ENCODE measurements at regions not wholly inside any gene's neighbourhood (a gene's known extent, or its start where the extent isn't known, plus 50 kb on each side); places are given as distances from the start of the nearest gene placed in this dataset.

DNA sequence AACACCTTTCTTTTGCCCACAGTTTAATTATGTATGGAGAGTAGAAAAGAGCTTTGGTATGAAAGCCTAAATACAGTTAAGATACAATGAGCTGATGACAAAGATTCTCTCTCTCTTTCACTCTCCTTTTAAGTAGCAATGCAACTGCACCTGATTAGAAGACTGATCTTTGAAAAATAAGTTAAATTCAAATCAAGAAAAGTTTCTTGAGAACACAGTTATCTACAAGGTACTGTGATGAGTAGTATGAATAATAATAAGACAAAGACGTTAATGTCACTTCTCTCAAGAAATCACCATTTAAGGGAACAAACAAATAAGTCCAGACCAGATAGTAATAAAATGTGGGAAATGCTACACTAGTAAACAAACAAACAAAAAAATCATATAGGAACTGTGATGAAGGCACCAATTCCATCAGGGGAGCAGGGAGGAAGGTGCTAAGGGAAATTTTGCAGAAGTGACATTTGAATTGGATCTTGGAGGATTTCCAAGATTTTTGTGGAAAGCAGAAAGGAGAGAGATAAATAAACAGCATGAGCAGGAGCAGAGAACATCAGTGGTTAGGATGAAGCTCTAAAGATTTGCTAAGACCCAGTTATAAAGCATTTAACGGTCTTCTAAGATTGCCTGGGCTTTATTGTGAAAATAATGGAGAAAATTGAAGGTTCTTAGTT lies 65.2 kb upstream of the STK38L start:
- DNase-seq (ENCODE audit: low spot score) (no peak), ATAC-seq (no peak)
- intact Hi-C loops (cut with DNase I), result no loop called here

DNA sequence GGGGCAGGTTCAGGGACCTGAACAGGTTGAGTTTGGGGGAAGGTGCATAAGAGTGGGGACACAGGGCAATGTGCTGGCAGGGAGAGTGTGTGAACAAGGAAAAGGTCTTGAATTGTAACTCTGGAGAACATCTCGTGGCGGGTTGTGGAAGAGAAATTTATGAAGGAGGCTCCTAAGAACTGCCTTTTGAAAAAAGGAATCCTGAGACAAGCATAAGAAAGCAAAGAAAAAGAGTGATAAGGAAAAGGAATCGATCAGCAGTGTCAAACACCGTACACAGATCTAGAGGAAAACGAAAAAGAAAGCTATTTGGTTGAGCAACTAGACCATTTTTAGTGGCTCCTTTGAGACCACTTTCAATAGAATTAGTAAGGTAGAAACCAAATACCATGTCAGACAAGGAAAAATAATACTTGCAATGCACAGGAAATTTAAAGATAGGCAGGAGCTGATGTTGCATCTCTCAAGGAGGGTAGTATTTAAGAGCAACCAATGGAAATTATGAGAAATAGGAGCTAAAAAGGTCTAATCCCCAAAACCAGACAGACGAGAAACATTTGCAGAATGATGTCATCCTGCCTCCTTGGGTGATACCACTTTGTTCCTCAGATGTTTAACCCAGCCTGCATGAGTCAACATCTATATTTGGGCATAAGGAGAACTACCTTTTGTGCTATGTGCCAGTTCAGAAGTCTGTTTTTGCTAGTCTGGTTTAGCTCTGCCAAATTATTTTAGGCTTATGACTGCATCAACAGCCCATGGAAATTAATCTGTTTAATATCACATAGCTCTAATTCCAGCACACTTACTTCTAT lies 64.5 kb upstream of the STK38L start:
- peak; percentile 67 for ATAC-seq
- no peak for DNase-seq (ENCODE audit: low spot score)
- intact Hi-C loops (cut with DNase I), result no loop called here

DNA sequence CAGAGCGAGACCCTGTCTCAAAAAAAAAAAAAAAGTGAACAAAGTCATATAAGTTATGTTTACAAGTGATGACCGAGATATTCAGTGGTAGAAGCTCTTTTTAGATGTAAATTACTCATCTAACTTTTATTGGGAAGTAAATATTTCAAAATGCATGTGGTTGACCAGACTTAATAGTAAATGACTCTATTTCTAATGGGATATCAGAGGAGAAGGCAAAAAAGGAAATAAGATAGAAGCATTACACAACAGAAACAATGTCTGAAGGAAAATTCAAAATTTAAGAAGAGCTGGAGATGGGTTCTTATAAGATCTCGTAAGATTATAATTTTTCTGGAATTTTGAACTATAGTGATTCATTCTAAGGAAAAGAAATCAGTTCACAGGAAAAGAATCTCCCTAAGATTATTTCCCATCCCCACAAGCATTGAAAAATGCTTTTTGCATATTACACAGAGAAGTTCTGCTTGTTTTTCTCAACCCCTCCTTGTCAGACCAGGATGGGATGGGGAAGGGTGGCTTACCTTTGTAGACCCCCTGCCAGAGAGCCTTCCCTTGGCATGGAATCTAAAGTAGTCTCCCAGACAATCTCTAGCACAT lies 63.1 kb upstream of the STK38L start:
- no peak for ATAC-seq
- DNase-seq (ENCODE audit: low spot score), result no peak
- intact Hi-C loops (cut with DNase I), result no loop called here

DNA sequence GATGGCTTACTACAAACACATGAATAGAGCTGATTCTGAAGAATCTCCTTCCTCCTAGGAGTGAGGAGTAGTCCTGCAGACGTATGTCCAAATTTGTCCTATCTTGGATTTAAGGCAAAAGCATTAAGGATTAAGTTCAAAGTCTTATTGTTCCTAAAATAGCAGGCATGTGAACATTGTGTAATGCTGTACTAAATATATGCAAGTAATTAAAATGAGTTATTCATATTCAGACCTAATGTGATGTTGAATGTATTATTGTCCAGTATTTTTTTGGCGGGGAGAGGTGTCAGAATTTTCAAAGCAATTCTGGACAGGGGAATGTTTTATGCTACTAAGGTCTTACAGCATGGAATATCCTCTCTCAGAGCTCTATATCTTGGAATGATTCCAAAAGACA lies 60.7 kb upstream of the STK38L start:
- ATAC-seq (no peak), DNase-seq (ENCODE audit: low spot score) (no peak)
- intact Hi-C loops (cut with DNase I), result no loop called here

DNA sequence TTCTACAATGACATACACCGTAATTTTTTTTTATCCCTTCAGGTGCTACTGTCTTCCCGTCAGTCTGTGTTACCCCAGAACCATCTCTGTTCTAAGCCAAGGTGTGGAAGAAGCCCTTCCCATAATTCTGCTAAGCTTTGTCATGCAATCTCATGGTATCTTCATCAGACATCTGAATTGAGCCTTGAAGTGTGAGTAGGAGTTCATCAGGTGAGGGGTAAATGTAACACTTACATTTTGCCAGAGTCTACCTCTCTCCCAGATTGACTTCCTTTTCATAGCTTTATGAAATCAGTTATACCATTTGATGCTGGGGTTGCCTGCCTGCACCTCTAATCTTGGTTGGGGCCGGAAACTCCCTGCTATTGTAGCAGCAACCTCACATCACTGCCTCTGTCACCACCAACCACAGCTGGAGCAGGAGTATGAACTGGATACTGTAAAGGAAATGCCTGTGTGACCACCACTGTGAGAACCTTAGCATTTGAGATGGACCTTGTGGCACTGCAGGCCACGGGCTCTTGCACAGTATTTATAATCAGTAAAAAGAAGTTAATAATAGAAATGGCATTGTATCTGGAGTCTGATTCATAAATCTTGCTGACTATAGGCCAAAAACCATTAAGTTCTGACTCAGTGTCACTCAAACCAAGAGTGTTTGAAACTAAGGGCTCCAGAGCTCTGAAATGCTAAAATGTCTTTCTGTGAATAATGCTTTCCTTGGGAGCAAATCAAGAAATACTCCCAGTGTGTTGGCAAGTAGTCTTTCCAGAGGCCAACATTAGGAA lies 58.7 kb upstream of the STK38L start:
- no peak for DNase-seq (ENCODE audit: low spot score)
- peak; percentile 54 for ATAC-seq
- intact Hi-C loops (cut with DNase I), result no loop called here

DNA sequence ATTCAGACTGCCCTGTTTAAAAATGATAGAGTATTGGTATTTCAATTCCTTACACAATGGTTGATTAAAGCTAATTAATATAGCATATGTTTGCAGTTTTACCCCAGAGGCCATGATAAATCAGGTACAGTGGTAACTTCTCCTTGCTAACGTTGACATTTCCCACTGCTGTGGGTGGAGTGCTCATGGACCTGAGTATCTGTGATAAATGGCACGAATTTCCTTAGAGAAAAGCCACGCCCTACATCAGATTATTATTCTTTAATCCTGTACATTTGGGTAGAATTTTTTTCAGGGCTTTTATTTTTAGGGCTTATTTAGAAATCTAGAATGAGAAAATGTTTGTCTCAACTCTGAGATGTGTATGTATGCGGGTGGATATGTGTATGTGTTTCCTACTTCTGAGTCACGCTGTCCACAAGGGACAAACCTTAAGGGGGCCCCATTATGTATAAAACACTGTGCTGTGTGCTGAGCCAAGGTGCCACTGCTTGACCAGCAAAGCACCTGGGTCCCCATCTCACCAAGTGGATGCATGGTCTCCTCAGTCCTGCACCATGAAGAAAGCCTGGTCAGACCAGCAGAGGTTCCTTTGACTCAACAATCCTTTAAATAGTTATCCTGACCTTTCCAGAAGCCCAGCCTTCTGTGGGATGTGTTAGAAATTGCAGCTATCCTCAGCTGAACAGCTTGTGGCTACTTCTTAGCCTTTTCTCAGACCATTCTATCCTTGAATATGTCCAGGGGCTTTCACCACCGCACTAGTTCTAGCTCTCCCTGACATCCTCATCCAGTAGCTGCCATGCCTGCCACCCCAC lies 57.9 kb upstream of the STK38L start:
- no peak for DNase-seq (ENCODE audit: low spot score)
- ATAC-seq, result no peak
- intact Hi-C loops (cut with DNase I), result no loop called here

DNA sequence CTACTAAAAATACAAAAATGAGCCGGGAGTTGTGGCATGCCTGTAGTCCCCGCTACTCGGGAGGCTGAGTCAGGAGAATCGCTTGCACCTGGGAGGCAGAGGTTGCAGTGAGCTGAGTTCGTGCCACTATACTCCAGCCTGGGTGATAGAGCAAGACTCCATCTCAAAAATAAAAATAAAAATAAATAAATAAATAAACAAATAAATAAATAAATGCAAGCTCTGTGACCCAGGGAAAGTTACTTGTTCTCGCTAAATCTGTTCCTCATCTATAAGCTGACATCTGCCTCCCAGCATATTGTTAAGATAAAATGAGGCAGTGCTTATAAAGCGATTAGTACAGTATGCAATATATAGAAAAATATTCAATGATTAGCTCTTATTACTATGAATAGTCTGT lies 56.4 kb upstream of the STK38L start:
- intact Hi-C loops (cut with DNase I), result no loop called here
- no peak for ATAC-seq
- DNase-seq (ENCODE audit: low spot score), result no peak

DNA sequence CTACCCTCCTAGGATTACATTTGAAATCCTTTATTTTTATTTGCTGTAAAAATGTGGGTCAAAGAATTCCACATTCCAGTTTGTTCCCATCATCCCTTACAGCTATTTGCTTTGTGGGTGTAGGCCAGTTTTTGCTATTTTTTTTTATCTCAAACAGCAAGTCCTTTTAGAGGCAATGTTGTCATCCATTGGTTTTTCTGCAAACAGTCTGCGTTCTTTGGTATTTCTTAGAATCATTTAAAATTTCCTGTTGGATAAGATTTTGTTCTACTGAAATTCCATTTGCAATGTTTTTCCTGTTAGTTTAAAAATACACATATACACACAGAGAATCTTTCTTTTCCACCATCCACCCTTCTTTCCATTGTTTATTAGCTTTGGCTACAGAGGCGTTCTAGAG lies 53.3 kb upstream of the STK38L start:
- DNase-seq (ENCODE audit: low spot score), result no peak
- intact Hi-C loops (cut with DNase I), result no loop called here

DNA sequence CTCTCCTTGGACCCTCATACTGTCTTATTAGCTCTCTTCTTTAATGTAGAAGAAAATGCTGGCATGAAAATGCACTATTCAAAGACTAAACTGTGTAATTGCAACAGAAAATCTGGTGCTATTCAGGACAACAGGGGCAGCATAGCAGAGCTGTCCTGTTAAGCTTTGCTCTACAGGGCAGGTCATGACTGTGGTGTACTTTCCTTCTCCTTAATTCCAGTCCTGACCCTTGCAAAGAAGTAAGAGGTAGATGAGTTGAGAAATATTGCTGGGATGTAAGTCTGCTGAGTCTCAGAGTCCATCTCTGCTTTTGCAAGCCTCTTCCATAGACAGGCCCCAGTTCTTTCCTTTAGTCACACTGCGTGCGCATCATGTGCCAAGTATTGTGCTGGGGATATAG lies 52.6 kb upstream of the STK38L start:
- intact Hi-C loops (cut with DNase I), result no loop called here
- no peak for DNase-seq (ENCODE audit: low spot score)
- ATAC-seq, result no peak

More for the DNA sequence above, 53.3 kb upstream of the STK38L start:
- ATAC-seq, result peak; percentile 60

DNA sequence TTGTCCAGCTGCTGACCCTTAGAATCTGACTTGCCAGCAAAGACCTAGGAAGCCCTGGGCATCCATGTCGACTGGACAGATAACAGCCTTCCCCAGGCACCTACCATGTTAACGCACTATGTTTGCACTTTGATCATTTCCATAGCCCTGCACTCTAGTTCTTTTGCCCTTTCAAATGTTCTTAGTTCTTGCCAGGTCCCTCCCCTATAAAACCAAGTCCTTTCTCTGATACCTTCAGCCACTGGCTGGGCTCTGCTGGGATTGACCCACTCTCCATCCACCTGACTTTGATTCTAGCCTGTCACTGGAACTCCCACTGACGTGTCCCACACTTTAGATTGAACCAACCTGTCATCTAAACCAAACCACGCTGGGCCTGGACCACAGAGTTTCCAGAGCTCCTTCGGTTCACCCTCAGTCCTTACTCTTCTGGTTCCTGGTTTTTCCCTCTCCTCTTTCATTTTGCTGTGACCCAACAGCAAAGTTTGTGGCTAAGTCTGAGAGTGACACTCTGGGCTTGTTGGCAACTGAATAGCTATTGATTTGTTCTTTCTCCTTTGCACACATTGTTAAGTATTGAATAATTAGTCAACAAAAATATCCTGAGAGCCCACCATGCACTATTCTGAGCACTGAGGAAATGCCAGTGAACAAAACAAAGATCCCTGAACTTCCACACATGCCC lies 51.8 kb upstream of the STK38L start:
- DNase-seq (ENCODE audit: low spot score) (no peak), ATAC-seq (no peak)
- intact Hi-C loops (cut with DNase I), result no loop called here

DNA sequence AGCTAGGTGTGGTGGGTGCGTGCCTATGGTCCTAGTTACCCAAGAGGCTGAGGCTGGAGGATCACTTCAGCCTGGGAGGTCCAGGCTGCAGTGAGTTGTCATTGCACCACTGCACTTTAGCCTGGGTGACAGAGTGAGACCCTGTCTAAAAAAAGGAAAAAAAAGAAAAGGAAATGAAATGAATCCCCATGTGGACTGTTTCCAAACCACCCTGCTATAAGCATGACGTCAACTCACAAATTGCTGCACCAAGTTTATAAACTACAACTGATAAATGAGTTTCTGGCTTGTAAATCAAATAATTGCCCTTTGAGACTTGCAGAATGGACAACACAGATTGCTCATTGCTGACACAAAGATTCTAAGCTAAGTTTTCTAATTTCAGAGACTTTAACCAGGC lies 51.0 kb upstream of the STK38L start:
- ATAC-seq, result no peak
- DNase-seq (ENCODE audit: low spot score), result no peak
- intact Hi-C loops (cut with DNase I), result no loop called here

DNA sequence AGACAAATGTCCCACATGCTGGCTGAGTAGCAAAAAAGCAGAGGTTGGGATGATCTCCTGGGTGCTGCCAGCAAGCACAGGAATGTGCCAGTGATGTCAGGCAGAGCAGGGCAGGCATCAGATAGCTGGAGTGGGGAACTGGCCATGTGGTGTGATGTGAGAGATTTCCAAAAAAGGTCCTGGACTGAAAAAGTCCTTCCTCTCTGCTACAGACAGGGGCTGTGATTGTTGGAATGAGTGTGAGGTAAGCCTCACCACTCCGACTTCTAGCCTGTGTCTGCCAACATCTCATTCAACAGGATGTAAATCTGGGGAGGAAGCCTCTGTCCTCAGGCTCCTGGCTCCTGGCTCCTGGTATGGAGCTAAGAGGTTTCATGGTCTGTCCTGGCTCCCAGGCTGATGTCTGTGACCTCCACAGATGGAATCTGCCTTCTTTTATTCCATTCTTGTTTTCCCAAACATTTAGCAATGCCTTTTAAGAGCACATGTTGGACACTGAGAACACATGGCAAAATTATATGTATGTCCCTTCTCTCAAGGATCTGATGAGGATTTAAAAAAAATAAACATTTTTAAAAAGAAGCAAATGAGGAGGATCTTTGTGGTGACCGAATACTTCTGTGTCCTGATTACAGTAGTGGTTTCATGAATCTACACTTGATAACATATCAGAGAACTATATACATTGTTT lies 50.1 kb upstream of the STK38L start:
- intact Hi-C loops (cut with DNase I), result no loop called here
- DNase-seq (ENCODE audit: low spot score), result no peak
- ATAC-seq, result peak; percentile 51

All from sciatic nerve (tissue), 2 donors.